ENCODE measurements at regions not wholly inside any gene's neighbourhood (a gene's known extent, or its start where the extent isn't known, plus 50 kb on each side); places are given as distances from the start of the nearest gene placed in this dataset.

- peak; percentile 28; the same call in 1 of the 2 replicates for TF ChIP-seq JUND (IDR thresholded peaks at IDR 0.05; ENCODE audit: borderline replicate concordance, low read depth, low read length)
- no peak for TF ChIP-seq JUND (tag; IDR thresholded peaks at IDR 0.05; ENCODE audit: borderline replicate concordance, low read depth, low read length)
- TF ChIP-seq NFYB (IDR thresholded peaks at IDR 0.05; ENCODE audit: extremely low read depth, insufficient read length) = no peak
- no peak for TF ChIP-seq BCOR (IDR thresholded peaks at IDR 0.05)
- no peak for TF ChIP-seq CBX8 (IDR thresholded peaks at IDR 0.05; ENCODE audit: borderline replicate concordance, extremely low read depth, low read depth, low read length, poor library complexity, severe bottlenecking)
- TF ChIP-seq NR1H2 (CRISPR knock-in tag; IDR thresholded peaks at IDR 0.05) = no peak
- no peak for TF ChIP-seq KLF13 (tag; IDR thresholded peaks at IDR 0.05; ENCODE audit: borderline replicate concordance, low read depth)
- no peak for TF ChIP-seq TCF7L2 (IDR thresholded peaks at IDR 0.05; ENCODE audit: low read depth, low read length)
- no peak for TF ChIP-seq DLX4 (CRISPR knock-in tag; IDR thresholded peaks at IDR 0.05)
- peak; percentile 14 for TF ChIP-seq ZFP36 (IDR thresholded peaks at IDR 0.05; ENCODE audit: low read depth, low read length, partially characterized antibody)
- no peak for TF ChIP-seq ZNF507 (tag; conservative IDR thresholded peaks at IDR 0.05)
- TF ChIP-seq POLR3A (IDR thresholded peaks at IDR 0.05; ENCODE audit: borderline replicate concordance, extremely low read depth, insufficient read depth, insufficient read length) = no peak
- TF ChIP-seq THRAP3 (IDR thresholded peaks at IDR 0.05; ENCODE audit: borderline replicate concordance) = no peak
- TF ChIP-seq SETDB1 (IDR thresholded peaks at IDR 0.05; ENCODE audit: low read length) = no peak
- TF ChIP-seq MIER1 (IDR thresholded peaks at IDR 0.05; ENCODE audit: low read depth) = no peak
- TF ChIP-seq CBFA2T2 (conservative IDR thresholded peaks at IDR 0.05) = peak; percentile 76
- no peak for TF ChIP-seq KLF16 (IDR thresholded peaks at IDR 0.05)
- TF ChIP-seq MAFG (tag; conservative IDR thresholded peaks at IDR 0.05) = peak; percentile 35
- no peak for TF ChIP-seq CTCFL (IDR thresholded peaks at IDR 0.05; ENCODE audit: borderline replicate concordance, insufficient read depth, low read depth, low read length, poor library complexity, severe bottlenecking)
- no peak for TF ChIP-seq TCFL5 (CRISPR knock-in tag; conservative IDR thresholded peaks at IDR 0.05)
- no peak for TF ChIP-seq POLR2AphosphoS5 (IDR thresholded peaks at IDR 0.05; ENCODE audit: control insufficient read depth, insufficient read depth, low read depth, low read length)
- TF ChIP-seq GTF2A2 (tag; IDR thresholded peaks at IDR 0.05) = no peak
- TF ChIP-seq PHF8 (IDR thresholded peaks at IDR 0.05; ENCODE audit: borderline replicate concordance, low read length) = no peak
- no peak for TF ChIP-seq EGR1 (conservative IDR thresholded peaks at IDR 0.05)
- TF ChIP-seq FOXJ3 (CRISPR knock-in tag; IDR thresholded peaks at IDR 0.05) = no peak
- no peak for TF ChIP-seq BRD9 (IDR thresholded peaks at IDR 0.05; ENCODE audit: low read depth, partially characterized antibody)
These were observed 58.0 kb upstream of the CLDN5 start (continued) for GRCh38 chr22:19582033-19582693.
